ENCODE measurements at regions not wholly inside any gene's neighbourhood (a gene's known extent, or its start where the extent isn't known, plus 50 kb on each side); places are given as distances from the start of the nearest gene placed in this dataset.
"Not testable (repeated sequence)": the region's sequence is repeated elsewhere in the genome, so short reads cannot be mapped to it uniquely, and the experiment has no call there.

DNA sequence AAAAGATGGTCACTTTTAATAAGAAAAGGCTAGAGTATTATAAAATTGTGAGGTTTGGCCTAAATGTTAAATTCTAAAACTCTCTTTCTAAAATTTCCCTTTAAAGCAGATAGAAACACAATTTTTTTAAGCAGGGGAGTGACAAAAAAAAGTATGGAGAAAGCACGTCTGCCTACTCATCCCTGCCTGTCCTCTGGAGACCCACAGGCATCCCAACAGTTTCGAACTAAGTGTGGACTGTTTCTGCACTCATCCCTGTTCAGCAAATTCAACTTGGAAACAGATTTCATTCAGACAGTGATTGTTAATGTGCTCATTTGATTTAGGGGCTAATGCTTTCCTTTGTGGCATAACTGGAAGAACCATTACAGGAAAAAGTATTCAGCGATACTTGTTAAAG is 192.6 kb upstream of the CXCL12 start:
- Mint-ChIP-seq H3K4me1 (ENCODE audit: low read depth, unreplicated experiment) (no peaks in the 10 kb centered on the region), H3K4me3 (ENCODE audit: low read depth, unreplicated experiment) (no peak overlapping the region), H3K27ac (ENCODE audit: unreplicated experiment) (no peak overlapping the region), H3K36me3 (ENCODE audit: insufficient read depth, unreplicated experiment) (no peaks in the 10 kb centered on the region), H3K27me3 (ENCODE audit: unreplicated experiment) (peaks cover 49% of the 10 kb centered on the region), H3K9me3 (ENCODE audit: low read depth, unreplicated experiment) (no peaks in the 10 kb centered on the region)
- BruUV-seq (replicated peaks), result no TSS peak
- CTCF ChIA-PET, result interaction anchor here (0.7 kb wide), 1 partner anchor 13 kb away, joined by 5 read pairs; no protein-coding TSS in a partner anchor
- TF ChIP-seq, protein P1, sequence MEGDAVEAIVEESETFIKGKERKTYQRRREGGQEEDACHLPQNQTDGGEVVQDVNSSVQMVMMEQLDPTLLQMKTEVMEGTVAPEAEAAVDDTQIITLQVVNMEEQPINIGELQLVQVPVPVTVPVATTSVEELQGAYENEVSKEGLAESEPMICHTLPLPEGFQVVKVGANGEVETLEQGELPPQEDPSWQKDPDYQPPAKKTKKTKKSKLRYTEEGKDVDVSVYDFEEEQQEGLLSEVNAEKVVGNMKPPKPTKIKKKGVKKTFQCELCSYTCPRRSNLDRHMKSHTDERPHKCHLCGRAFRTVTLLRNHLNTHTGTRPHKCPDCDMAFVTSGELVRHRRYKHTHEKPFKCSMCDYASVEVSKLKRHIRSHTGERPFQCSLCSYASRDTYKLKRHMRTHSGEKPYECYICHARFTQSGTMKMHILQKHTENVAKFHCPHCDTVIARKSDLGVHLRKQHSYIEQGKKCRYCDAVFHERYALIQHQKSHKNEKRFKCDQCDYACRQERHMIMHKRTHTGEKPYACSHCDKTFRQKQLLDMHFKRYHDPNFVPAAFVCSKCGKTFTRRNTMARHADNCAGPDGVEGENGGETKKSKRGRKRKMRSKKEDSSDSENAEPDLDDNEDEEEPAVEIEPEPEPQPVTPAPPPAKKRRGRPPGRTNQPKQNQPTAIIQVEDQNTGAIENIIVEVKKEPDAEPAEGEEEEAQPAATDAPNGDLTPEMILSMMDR (IDR thresholded peaks at IDR 0.05; ENCODE audit: unreplicated experiment), result no peak
- no peak for DNase-seq
- intact Hi-C loops (cut with micrococcal nuclease; ENCODE audit: unreplicated experiment), result no loop called here

GRCh38 chr10:44578271-44578670 is 193.4 kb upstream of the CXCL12 start:
- intact Hi-C loops (cut with micrococcal nuclease; ENCODE audit: unreplicated experiment), result no loop called here
- no peaks in the 10 kb centered on the region for H3K9me3 Mint-ChIP-seq (ENCODE audit: low read depth, unreplicated experiment)
- peaks cover 46% of the 10 kb centered on the region for H3K27me3 Mint-ChIP-seq (ENCODE audit: unreplicated experiment)
- CTCF ChIA-PET, result no interaction called here
- DNase-seq, result no peak
- TF ChIP-seq, protein P1 (IDR thresholded peaks at IDR 0.05; ENCODE audit: unreplicated experiment), result no peak
- no peak overlapping the region for H3K4me3 Mint-ChIP-seq (ENCODE audit: low read depth, unreplicated experiment)
- H3K27ac Mint-ChIP-seq (ENCODE audit: unreplicated experiment), result no peak overlapping the region
- BruUV-seq (replicated peaks), result no TSS peak
- H3K36me3 Mint-ChIP-seq (ENCODE audit: insufficient read depth, unreplicated experiment), result no peaks in the 10 kb centered on the region
- H3K4me1 Mint-ChIP-seq (ENCODE audit: low read depth, unreplicated experiment), result no peaks in the 10 kb centered on the region

DNA sequence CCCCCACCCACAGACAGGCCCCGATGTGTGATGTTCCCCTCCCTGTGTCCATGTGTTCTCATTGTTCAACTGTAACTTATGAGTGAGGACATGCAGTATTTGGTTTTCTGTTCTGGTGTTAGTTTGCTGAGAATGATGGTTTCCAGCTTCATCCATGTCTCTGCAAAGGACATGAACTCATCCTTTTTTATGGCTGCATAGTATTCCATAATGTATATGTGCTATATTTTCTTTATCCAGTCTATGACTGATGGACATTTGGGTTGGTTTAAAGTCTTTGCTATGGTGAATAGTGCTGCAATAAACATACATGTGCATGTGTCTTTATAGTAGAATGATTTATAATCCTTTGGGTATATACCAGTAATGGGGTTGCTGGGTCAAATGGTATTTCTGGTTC is 194.1 kb upstream of the CXCL12 start:
- H3K9me3 Mint-ChIP-seq (ENCODE audit: low read depth, unreplicated experiment); H3K36me3 Mint-ChIP-seq (ENCODE audit: insufficient read depth, unreplicated experiment); H3K27ac Mint-ChIP-seq (ENCODE audit: unreplicated experiment); H3K4me3 Mint-ChIP-seq (ENCODE audit: low read depth, unreplicated experiment); DNase-seq; intact Hi-C loops (cut with micrococcal nuclease; ENCODE audit: unreplicated experiment); BruUV-seq (replicated peaks); H3K4me1 Mint-ChIP-seq (ENCODE audit: low read depth, unreplicated experiment); CTCF ChIA-PET: not testable (repeated sequence)
- peaks cover 39% of the 10 kb centered on the region for H3K27me3 Mint-ChIP-seq (ENCODE audit: unreplicated experiment)

DNA sequence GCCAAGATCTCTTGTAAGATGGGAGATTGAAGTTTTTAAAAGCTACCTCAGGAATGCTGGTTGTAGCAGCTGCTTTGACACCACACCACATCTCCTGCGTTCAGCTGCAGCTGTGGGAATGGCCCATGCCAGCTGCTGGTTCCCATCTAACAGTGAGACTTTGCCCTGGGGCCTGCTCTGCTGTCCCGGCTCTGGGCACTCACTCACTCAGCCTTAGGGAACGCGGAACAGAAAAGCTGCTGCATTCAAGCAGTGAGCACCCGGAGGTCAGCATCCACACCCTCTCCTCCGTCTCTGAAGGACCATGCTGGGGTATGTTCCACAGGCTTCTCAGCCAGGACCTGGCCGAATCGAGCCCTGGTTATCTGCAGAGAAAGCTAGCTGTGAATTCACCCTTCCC is 197.1 kb upstream of the CXCL12 start:
- CTCF ChIA-PET, result no interaction called here
- no peak overlapping the region for H3K27ac Mint-ChIP-seq (ENCODE audit: unreplicated experiment)
- DNase-seq, result no peak
- no peaks in the 10 kb centered on the region for H3K9me3 Mint-ChIP-seq (ENCODE audit: low read depth, unreplicated experiment)
- H3K27me3 Mint-ChIP-seq (ENCODE audit: unreplicated experiment), result peaks cover 23% of the 10 kb centered on the region
- no TSS peak for BruUV-seq (replicated peaks)
- H3K4me3 Mint-ChIP-seq (ENCODE audit: low read depth, unreplicated experiment), result no peak overlapping the region
- no peaks in the 10 kb centered on the region for H3K36me3 Mint-ChIP-seq (ENCODE audit: insufficient read depth, unreplicated experiment)
- intact Hi-C loops (cut with micrococcal nuclease; ENCODE audit: unreplicated experiment), result no loop called here
- H3K4me1 Mint-ChIP-seq (ENCODE audit: low read depth, unreplicated experiment), result no peaks in the 10 kb centered on the region
- TF ChIP-seq, protein P1 (IDR thresholded peaks at IDR 0.05; ENCODE audit: unreplicated experiment), result no peak

GRCh38 chr10:44587488-44588318 is 202.8 kb upstream of the CXCL12 start:
- no peaks in the 10 kb centered on the region for H3K36me3 Mint-ChIP-seq (ENCODE audit: insufficient read depth, unreplicated experiment)
- intact Hi-C loops (cut with micrococcal nuclease; ENCODE audit: unreplicated experiment), result no loop called here
- TF ChIP-seq, protein P1 (IDR thresholded peaks at IDR 0.05; ENCODE audit: unreplicated experiment), result no peak
- H3K27me3 Mint-ChIP-seq (ENCODE audit: unreplicated experiment), result peaks cover 35% of the 10 kb centered on the region
- H3K9me3 Mint-ChIP-seq (ENCODE audit: low read depth, unreplicated experiment), result no peaks in the 10 kb centered on the region
- no peak for DNase-seq
- no TSS peak for BruUV-seq (replicated peaks)
- H3K4me1 Mint-ChIP-seq (ENCODE audit: low read depth, unreplicated experiment), result no peaks in the 10 kb centered on the region
- no peak overlapping the region for H3K27ac Mint-ChIP-seq (ENCODE audit: unreplicated experiment)
- no peak overlapping the region for H3K4me3 Mint-ChIP-seq (ENCODE audit: low read depth, unreplicated experiment)
- CTCF ChIA-PET, result no interaction called here

All from Calu3 (cell line).